HL-60 (cell line): ENCODE measurements at regions not wholly inside any gene's neighbourhood (a gene's known extent, or its start where the extent isn't known, plus 50 kb on each side); places are given as distances from the start of the nearest gene placed in this dataset.

ENCODE experiments used
- POLR2AphosphoS5 ChIP-seq: IDR thresholded peaks from 2 replicates; pipeline ENCODE4 v1.6.1; 2012; ENCODE audit warnings: low read depth
- TF ChIP-seq, protein P1 (sequence below): IDR thresholded peaks from one replicate; pipeline ENCODE4 v1.5.1; 2011; ENCODE audit warnings: low read length, control low read depth, inconsistent platforms; ENCODE audit not compliant: insufficient read depth

DNA sequence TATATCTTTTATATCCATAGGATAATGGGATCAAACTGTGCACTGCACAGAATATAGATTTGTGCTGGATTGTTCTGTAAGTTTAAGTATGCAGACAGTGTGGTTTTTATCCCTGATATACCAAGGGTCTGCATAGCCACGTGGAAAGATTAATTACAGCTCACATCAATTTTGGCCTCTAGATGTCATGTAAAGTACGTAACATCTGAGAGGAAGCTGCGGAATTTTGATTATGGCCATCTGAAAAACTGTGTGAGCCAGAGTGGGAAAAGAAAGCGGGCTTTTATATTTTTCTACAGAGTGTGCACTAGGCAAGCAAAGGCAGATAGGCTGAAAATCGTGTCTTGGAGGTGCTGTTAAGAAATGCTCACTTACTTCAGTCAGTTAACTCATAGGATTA is 562.7 kb downstream of the GBE1 start:
- TF ChIP-seq, protein P1, sequence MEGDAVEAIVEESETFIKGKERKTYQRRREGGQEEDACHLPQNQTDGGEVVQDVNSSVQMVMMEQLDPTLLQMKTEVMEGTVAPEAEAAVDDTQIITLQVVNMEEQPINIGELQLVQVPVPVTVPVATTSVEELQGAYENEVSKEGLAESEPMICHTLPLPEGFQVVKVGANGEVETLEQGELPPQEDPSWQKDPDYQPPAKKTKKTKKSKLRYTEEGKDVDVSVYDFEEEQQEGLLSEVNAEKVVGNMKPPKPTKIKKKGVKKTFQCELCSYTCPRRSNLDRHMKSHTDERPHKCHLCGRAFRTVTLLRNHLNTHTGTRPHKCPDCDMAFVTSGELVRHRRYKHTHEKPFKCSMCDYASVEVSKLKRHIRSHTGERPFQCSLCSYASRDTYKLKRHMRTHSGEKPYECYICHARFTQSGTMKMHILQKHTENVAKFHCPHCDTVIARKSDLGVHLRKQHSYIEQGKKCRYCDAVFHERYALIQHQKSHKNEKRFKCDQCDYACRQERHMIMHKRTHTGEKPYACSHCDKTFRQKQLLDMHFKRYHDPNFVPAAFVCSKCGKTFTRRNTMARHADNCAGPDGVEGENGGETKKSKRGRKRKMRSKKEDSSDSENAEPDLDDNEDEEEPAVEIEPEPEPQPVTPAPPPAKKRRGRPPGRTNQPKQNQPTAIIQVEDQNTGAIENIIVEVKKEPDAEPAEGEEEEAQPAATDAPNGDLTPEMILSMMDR: no peak
- no peak for TF ChIP-seq POLR2AphosphoS5
